B cell (primary cell): ENCODE measurements at regions not wholly inside any gene's neighbourhood (a gene's known extent, or its start where the extent isn't known, plus 50 kb on each side); places are given as distances from the start of the nearest gene placed in this dataset.

Experiments
- ATAC-seq: fragments of 200-7000 bp; cut with Tn5 transposase; one replicate; pipeline ENCODE4 v1.10.0; 2021; ENCODE audit warnings: low read depth, mild to moderate bottlenecking, moderate number of reproducible peaks, moderate library complexity
- CTCF ChIA-PET: fragments of 350-600 bp; sonication (Branson Sonifier 250); formaldehyde crosslinking; loops from one replicate; lab custom pipeline; 2021; ENCODE audit warnings: antibody characterized with exemption, inconsistent platforms; lab: Charles Lee
- POLR2A ChIA-PET: fragments of 350-600 bp; sonication (Branson Sonifier 250); formaldehyde crosslinking; loops from one replicate; lab custom pipeline; 2021; ENCODE audit warnings: antibody characterized with exemption; lab: Charles Lee
- DNase-seq: peaks from one replicate; pipeline ENCODE4 v3.0.0; 2013
- H2AFZ ChIP-seq: 2 replicates; pipeline ENCODE4 v1.6.1; 2012; ENCODE audit warnings: mild to moderate bottlenecking, low read depth, low read length; ENCODE audit not compliant: insufficient read depth, poor library complexity, severe bottlenecking
- H3K27ac ChIP-seq, 2 donors: 1 replicate in 1 of 2; 2 replicates in 1 of 2; pipeline ENCODE4 v1.5.1; 2012 to 2013; ENCODE audit warnings: low read length in 2 of 2, mild to moderate bottlenecking in 2 of 2, moderate library complexity in 1 of 2
- H3K27me3 ChIP-seq, 4 experiments: fragments of 200-600 bp in 1 of 4; sonication (generic) in 1 of 4; replicated peaks in 1 of 4; 1 replicate in 2 of 4; 2 replicates in 2 of 4; pipeline versions ENCODE4 v1.6.1 to v1.7.0; 2013 to 2016; ENCODE audit warnings: low read length in 3 of 4, mild to moderate bottlenecking in 2 of 4, mixed read lengths in 1 of 4, moderate library complexity in 1 of 4; ENCODE audit not compliant: insufficient read depth in 4 of 4, control insufficient read depth in 3 of 4; ENCODE audit errors: control extremely low read depth in 1 of 4
- H3K36me3 ChIP-seq, 2 experiments: replicated peaks in 1 of 2; 1 replicate in 1 of 2; 2 replicates in 1 of 2; pipeline versions ENCODE4 v1.6.1 to v1.7.1; 2013; ENCODE audit warnings: low read length in 1 of 2; ENCODE audit not compliant: insufficient read depth in 2 of 2, control insufficient read depth in 1 of 2; ENCODE audit errors: control extremely low read depth in 1 of 2, extremely low read depth in 1 of 2
- H3K4me1 ChIP-seq, 2 donors: fragments of 200-600 bp in 1 of 2; sonication (generic) in 1 of 2; 1 replicate in 1 of 2; 2 replicates in 1 of 2; pipeline versions ENCODE4 v1.5.1 to v1.6.1; 2013 to 2017; ENCODE audit warnings: low read length in 2 of 2; ENCODE audit not compliant: control insufficient read depth in 2 of 2, insufficient read depth in 2 of 2
- H3K4me2 ChIP-seq: replicated peaks from 2 replicates; pipeline ENCODE3; 2012; ENCODE audit warnings: mild to moderate bottlenecking, low read depth, low read length; ENCODE audit not compliant: poor library complexity, severe bottlenecking
- H3K4me3 ChIP-seq, 5 experiments: fragments of 200-600 bp in 1 of 5; sonication (generic) in 1 of 5; 1 replicate in 3 of 5; 2 replicates in 2 of 5; pipeline versions ENCODE4 v1.5.1 to v1.7.0; 2011 to 2016; ENCODE audit warnings: low read length in 4 of 5, mild to moderate bottlenecking in 4 of 5, low read depth in 2 of 5, control low read depth in 1 of 5, moderate library complexity in 1 of 5; ENCODE audit not compliant: insufficient read depth in 1 of 5; ENCODE audit errors: control extremely low read depth in 1 of 5, extremely low read depth in 1 of 5
- H3K79me2 ChIP-seq: fragments of 200-600 bp; sonication (generic); one replicate; pipeline ENCODE4 v1.6.0; 2016; ENCODE audit warnings: low read length; ENCODE audit not compliant: control insufficient read depth, insufficient read depth
- H3K9ac ChIP-seq: fragments of 200-600 bp; sonication (generic); 2 replicates; pipeline ENCODE4 v1.6.1; 2017; ENCODE audit warnings: mild to moderate bottlenecking, low read length, moderate library complexity
- H3K9me3 ChIP-seq, 3 donors: one replicate each; pipeline versions ENCODE4 v1.6.1 to v1.7.1; 2013; ENCODE audit warnings: low read length in 2 of 3; ENCODE audit not compliant: control insufficient read depth in 2 of 3, insufficient read depth in 1 of 3; ENCODE audit errors: control extremely low read depth in 1 of 3
- H4K20me1 ChIP-seq: 2 replicates; pipeline ENCODE4 v1.6.0; 2012; ENCODE audit warnings: mild to moderate bottlenecking, low read length; ENCODE audit not compliant: insufficient read depth, control insufficient read depth, poor library complexity, severe bottlenecking
- H3K27ac Mint-ChIP-seq: one replicate; pipeline ENCODE4 v1.8.0; 2021; ENCODE audit warnings: mixed read lengths
- H3K27me3 Mint-ChIP-seq: one replicate; pipeline ENCODE4 v1.8.0; 2021; ENCODE audit warnings: mixed read lengths
- H3K4me1 Mint-ChIP-seq: one replicate; pipeline ENCODE4 v1.8.0; 2021; ENCODE audit warnings: mixed read lengths
- H3K4me3 Mint-ChIP-seq: one replicate; pipeline ENCODE4 v1.8.0; 2021; ENCODE audit warnings: mixed read lengths
- H3K9me3 Mint-ChIP-seq: one replicate; pipeline ENCODE4 v1.8.0; 2022; ENCODE audit warnings: mixed read lengths; ENCODE audit not compliant: insufficient read depth
- EZH2 ChIP-seq: IDR thresholded peaks from 2 replicates; pipeline ENCODE4 v1.6.1; 2012; ENCODE audit warnings: borderline replicate concordance, low read depth, mild to moderate bottlenecking, moderate library complexity, low read length; ENCODE audit not compliant: insufficient read depth, poor library complexity, severe bottlenecking
- WGBS: methylation state at CpG from one replicate; pipeline ENCODE4 v1.1.5; 2013; ENCODE audit warnings: missing lambda C conversion rate; ENCODE audit not compliant: insufficient coverage; 5-methylcytosine and 5-hydroxymethylcytosine counted together
- intact Hi-C: fragments of 100-400 bp; cut with micrococcal nuclease; formaldehyde crosslinking; loops from one replicate; pipeline ENCODE4 v1.10.0; 2022
- TF ChIP-seq, protein P1 (sequence below): fragments of 200-600 bp; IDR thresholded peaks from one replicate; pipeline ENCODE4 v1.8.0; 2022; ENCODE audit warnings: antibody characterized with exemption, mild to moderate bottlenecking

DNA sequence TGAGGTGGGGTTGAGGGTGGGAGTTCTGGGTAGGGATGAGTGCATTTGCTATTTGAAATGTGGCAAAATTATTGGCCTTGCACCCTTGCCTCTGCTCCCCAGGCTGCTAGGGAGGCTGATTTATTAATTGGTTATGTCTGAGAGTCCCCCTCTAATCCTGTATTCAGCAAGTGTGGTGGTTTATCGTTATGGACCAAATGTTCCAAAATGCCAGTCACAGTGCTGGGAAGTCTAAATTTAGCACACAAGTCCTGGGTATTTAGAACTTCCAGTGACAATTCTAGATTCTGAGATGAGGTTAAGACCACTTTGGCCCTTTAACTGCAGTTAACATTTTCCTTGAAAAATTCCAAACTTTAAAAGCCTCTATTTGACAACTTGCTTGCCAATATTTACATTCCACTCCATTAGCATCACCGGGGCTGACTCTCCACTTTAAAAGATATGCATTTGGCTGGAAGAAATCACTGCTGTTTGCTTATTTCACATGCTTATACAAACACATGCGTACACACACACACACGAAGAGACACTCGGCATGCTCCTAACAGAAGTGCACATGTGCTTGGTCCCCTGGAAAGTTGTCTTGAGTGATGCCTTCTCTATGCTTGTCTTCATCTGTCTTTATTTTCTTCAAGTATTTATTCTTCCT is 247.7 kb downstream of the IL20RB start:
- no peaks in the 10 kb centered on the region for H3K4me1 Mint-ChIP-seq
- H3K27ac Mint-ChIP-seq = no peak overlapping the region
- Histone ChIP-seq H3K36me3 (no peaks in the 10 kb centered on the region), H3K27me3 (no peaks in the 10 kb centered on the region), H2AFZ (no peak overlapping the region), H3K4me3 (no peak overlapping the region), H3K4me1 (no peaks in the 10 kb centered on the region), H3K27ac (no peak overlapping the region), H3K79me2 (no peaks in the 10 kb centered on the region), H4K20me1 (no peaks in the 10 kb centered on the region), H3K4me2 (no peak overlapping the region), H3K9me3 (no peaks in the 10 kb centered on the region), H3K9ac (no peak overlapping the region)
- ChIA-PET CTCF (no interaction called here), POLR2A (no interaction called here)
- intact Hi-C loops = no loop called here
- DNase-seq = no peak
- TF ChIP-seq EZH2 = no peak
- TF ChIP-seq, protein P1, sequence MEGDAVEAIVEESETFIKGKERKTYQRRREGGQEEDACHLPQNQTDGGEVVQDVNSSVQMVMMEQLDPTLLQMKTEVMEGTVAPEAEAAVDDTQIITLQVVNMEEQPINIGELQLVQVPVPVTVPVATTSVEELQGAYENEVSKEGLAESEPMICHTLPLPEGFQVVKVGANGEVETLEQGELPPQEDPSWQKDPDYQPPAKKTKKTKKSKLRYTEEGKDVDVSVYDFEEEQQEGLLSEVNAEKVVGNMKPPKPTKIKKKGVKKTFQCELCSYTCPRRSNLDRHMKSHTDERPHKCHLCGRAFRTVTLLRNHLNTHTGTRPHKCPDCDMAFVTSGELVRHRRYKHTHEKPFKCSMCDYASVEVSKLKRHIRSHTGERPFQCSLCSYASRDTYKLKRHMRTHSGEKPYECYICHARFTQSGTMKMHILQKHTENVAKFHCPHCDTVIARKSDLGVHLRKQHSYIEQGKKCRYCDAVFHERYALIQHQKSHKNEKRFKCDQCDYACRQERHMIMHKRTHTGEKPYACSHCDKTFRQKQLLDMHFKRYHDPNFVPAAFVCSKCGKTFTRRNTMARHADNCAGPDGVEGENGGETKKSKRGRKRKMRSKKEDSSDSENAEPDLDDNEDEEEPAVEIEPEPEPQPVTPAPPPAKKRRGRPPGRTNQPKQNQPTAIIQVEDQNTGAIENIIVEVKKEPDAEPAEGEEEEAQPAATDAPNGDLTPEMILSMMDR = no peak
- no peaks in the 10 kb centered on the region for H3K9me3 Mint-ChIP-seq
- 73% methylated on average over 3 of the region's 5 CpGs for WGBS
- peaks cover 5% of the 10 kb centered on the region for H3K27me3 Mint-ChIP-seq
- no peak for ATAC-seq
- H3K4me3 Mint-ChIP-seq = no peak overlapping the region

DNA sequence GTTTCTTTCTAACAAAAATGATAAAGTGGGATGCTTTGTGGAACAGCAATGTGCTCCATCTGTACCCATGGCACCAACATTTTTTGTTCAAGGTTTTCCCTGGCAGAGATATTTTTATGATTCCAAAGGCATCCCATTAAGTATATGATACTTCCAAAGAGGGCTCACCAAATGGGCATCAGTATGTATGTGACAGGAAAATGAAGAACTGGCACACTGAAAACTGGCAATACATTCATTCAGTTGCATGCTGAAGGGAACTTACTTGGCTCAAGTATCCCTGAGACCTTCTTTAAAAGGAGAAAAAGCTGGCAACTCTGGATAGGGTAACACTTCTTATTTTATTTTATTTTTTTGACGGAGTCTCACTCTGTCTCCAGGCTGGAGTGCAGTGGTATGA is 249.8 kb downstream of the IL20RB start:
- H3K27ac Mint-ChIP-seq = no peak overlapping the region
- no peaks in the 10 kb centered on the region for H3K9me3 Mint-ChIP-seq
- ATAC-seq = no peak
- POLR2A ChIA-PET = no interaction called here
- Histone ChIP-seq H3K36me3 (no peaks in the 10 kb centered on the region), H3K4me1 (no peaks in the 10 kb centered on the region), H3K79me2 (no peaks in the 10 kb centered on the region), H2AFZ (no peak overlapping the region), H3K9ac (no peak overlapping the region), H4K20me1 (no peaks in the 10 kb centered on the region), H3K27ac (no peak overlapping the region), H3K4me3 (no peak overlapping the region), H3K9me3 (peaks cover 0 to 4% (median 0%) of the 10 kb centered on the region in 3 donors), H3K4me2 (no peak overlapping the region), H3K27me3 (no peaks in the 10 kb centered on the region)
- H3K4me3 Mint-ChIP-seq = no peak overlapping the region
- peaks cover 5% of the 10 kb centered on the region for H3K27me3 Mint-ChIP-seq
- no peaks in the 10 kb centered on the region for H3K4me1 Mint-ChIP-seq
- CTCF ChIA-PET = no interaction called here
- intact Hi-C loops = no loop called here
- DNase-seq = no peak
- 100% methylated on average over 1 of the region's 1 CpG for WGBS
- TF ChIP-seq, protein P1 = no peak
- TF ChIP-seq EZH2 = no peak
